ENCODE measurements at regions not wholly inside any gene's neighbourhood (a gene's known extent, or its start where the extent isn't known, plus 50 kb on each side); places are given as distances from the start of the nearest gene placed in this dataset.

DNA sequence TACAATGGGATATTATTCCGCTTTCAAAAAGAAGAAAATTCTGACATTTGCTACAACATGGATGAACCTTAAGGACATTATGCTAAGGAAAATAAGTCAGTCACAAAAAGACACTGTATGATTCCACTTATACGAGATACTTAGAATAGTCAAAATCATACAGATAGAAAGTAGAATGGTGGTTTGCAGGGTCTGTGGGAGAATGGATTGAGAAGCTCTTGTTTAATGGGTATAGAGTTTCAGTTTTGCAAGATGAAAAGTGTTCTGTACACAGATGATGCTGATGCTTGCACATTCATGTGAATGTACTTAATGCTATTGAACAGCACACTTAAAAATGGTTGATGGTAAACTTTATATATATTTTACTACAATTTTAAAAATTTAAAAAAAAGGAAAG is 2050.7 kb upstream of the WWC1 start:
- no peak overlapping the region for H3K27ac ChIP-seq (ENCODE audit: low read depth in 1 of 2, low read length in 2 of 2)
- H3K27me3 ChIP-seq (ENCODE audit: control insufficient read depth in 2 of 2, insufficient read depth in 2 of 2, low read length in 2 of 2) = no peaks in the 10 kb centered on the region
- no CpG with 5 or more reads among the region's 2 CpGs for WGBS (ENCODE audit: insufficient coverage)
- H3K4me1 ChIP-seq (ENCODE audit: control insufficient read depth in 1 of 2, insufficient read depth in 2 of 2, low read length in 2 of 2) = no peaks in the 10 kb centered on the region
- no peaks in the 10 kb centered on the region for H4K20me1 ChIP-seq (ENCODE audit: insufficient read depth, low read length)
- TF ChIP-seq, protein P1, sequence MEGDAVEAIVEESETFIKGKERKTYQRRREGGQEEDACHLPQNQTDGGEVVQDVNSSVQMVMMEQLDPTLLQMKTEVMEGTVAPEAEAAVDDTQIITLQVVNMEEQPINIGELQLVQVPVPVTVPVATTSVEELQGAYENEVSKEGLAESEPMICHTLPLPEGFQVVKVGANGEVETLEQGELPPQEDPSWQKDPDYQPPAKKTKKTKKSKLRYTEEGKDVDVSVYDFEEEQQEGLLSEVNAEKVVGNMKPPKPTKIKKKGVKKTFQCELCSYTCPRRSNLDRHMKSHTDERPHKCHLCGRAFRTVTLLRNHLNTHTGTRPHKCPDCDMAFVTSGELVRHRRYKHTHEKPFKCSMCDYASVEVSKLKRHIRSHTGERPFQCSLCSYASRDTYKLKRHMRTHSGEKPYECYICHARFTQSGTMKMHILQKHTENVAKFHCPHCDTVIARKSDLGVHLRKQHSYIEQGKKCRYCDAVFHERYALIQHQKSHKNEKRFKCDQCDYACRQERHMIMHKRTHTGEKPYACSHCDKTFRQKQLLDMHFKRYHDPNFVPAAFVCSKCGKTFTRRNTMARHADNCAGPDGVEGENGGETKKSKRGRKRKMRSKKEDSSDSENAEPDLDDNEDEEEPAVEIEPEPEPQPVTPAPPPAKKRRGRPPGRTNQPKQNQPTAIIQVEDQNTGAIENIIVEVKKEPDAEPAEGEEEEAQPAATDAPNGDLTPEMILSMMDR (IDR thresholded peaks at IDR 0.05) = no peak
- no peaks in the 10 kb centered on the region for H3K79me2 ChIP-seq (ENCODE audit: insufficient read depth, low read length)
- H3K4me3 Mint-ChIP-seq = no peak overlapping the region
- no peak for DNase-seq
- H3K36me3 Mint-ChIP-seq = no peaks in the 10 kb centered on the region
- H3K9me3 ChIP-seq (replicated peaks in 1 of 2; ENCODE audit: control insufficient read depth in 1 of 2, insufficient read depth in 1 of 2, low read length in 2 of 2) = peaks cover 0 to 7% of the 10 kb centered on the region in 2 donors
- no peak overlapping the region for H3K4me2 ChIP-seq (replicated peaks; ENCODE audit: extremely low read depth, low read length, poor library complexity, severe bottlenecking)
- no peaks in the 10 kb centered on the region for H3K27me3 Mint-ChIP-seq (ENCODE audit: low read depth in 3 of 3)
- H3K27ac Mint-ChIP-seq = no peak overlapping the region
- H3K4me1 Mint-ChIP-seq = no peaks in the 10 kb centered on the region
- intact Hi-C loops (cut with micrococcal nuclease) = no loop called here
- H3K4me3 ChIP-seq (replicated peaks in 1 of 3; ENCODE audit: low read depth in 2 of 3, low read length in 3 of 3) = no peak overlapping the region
- H3K9me3 Mint-ChIP-seq = peaks cover 0 to 9% (median 3%) of the 10 kb centered on the region in 7 donors
- H3K9ac ChIP-seq (ENCODE audit: insufficient read depth, low read length, poor library complexity, severe bottlenecking) = no peak overlapping the region
- H3K36me3 ChIP-seq (replicated peaks in 1 of 2; ENCODE audit: control insufficient read depth in 1 of 2, insufficient read depth in 2 of 2, low read length in 2 of 2) = no peaks in the 10 kb centered on the region
- H2AFZ ChIP-seq (ENCODE audit: insufficient read depth, low read depth, low read length, poor library complexity, severe bottlenecking) = no peak overlapping the region

DNA sequence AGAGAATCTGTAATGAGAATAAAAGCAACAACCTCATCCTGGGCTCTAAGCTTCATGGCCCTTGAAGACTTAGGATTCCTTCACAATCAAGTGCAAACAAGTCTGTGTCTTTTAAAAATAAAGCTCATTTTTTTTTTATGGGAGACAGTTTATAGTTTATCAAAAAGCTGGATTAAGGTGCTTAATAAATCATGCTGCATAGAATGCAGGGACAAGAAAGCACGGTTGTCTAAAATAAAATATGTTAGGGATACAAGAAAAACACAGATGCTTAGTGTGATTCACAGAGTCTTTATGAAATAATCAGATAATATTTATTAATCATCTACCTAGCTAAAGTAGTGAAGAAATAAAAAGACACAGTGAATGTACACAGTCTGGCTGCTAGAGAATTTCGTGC is 2045.9 kb upstream of the WWC1 start:
- no peaks in the 10 kb centered on the region for H3K4me1 Mint-ChIP-seq
- no peak overlapping the region for H3K4me3 Mint-ChIP-seq
- Histone ChIP-seq H3K4me3 (replicated peaks in 1 of 3; ENCODE audit: low read depth in 2 of 3, low read length in 3 of 3) (no peak overlapping the region), H2AFZ (ENCODE audit: insufficient read depth, low read depth, low read length, poor library complexity, severe bottlenecking) (no peak overlapping the region), H3K27ac (ENCODE audit: low read depth in 1 of 2, low read length in 2 of 2) (no peak overlapping the region), H3K79me2 (ENCODE audit: insufficient read depth, low read length) (no peaks in the 10 kb centered on the region), H4K20me1 (ENCODE audit: insufficient read depth, low read length) (no peaks in the 10 kb centered on the region), H3K4me2 (replicated peaks; ENCODE audit: extremely low read depth, low read length, poor library complexity, severe bottlenecking) (no peak overlapping the region), H3K4me1 (ENCODE audit: control insufficient read depth in 1 of 2, insufficient read depth in 2 of 2, low read length in 2 of 2) (no peaks in the 10 kb centered on the region), H3K36me3 (replicated peaks in 1 of 2; ENCODE audit: control insufficient read depth in 1 of 2, insufficient read depth in 2 of 2, low read length in 2 of 2) (no peaks in the 10 kb centered on the region), H3K9ac (ENCODE audit: insufficient read depth, low read length, poor library complexity, severe bottlenecking) (no peak overlapping the region), H3K9me3 (replicated peaks in 1 of 2; ENCODE audit: control insufficient read depth in 1 of 2, insufficient read depth in 1 of 2, low read length in 2 of 2) (peaks cover 0 to 3% of the 10 kb centered on the region in 2 donors), H3K27me3 (ENCODE audit: control insufficient read depth in 2 of 2, insufficient read depth in 2 of 2, low read length in 2 of 2) (no peaks in the 10 kb centered on the region)
- WGBS (ENCODE audit: insufficient coverage) = no CpG with 5 or more reads among the region's 2 CpGs
- TF ChIP-seq, protein P1 (IDR thresholded peaks at IDR 0.05) = no peak
- H3K36me3 Mint-ChIP-seq = no peaks in the 10 kb centered on the region
- peaks cover 0 to 6% (median 2%) of the 10 kb centered on the region in 7 donors for H3K9me3 Mint-ChIP-seq
- no peaks in the 10 kb centered on the region for H3K27me3 Mint-ChIP-seq (ENCODE audit: low read depth in 3 of 3)
- intact Hi-C loops (cut with micrococcal nuclease) = no loop called here
- H3K27ac Mint-ChIP-seq = no peak overlapping the region
- DNase-seq = no peak

All from CD14-positive monocyte (primary cell).